ENCODE measurements at regions not wholly inside any gene's neighbourhood (a gene's known extent, or its start where the extent isn't known, plus 50 kb on each side); places are given as distances from the start of the nearest gene placed in this dataset.

GRCh38 chr13:30091035-30091434 lies 216.3 kb downstream of the KATNAL1 start:
- Mint-ChIP-seq H3K27ac (no peak overlapping the region), H3K36me3 (ENCODE audit: insufficient read depth) (peaks cover 2% of the 10 kb centered on the region), H3K4me3 (ENCODE audit: low read depth) (no peak overlapping the region), H3K27me3 (no peaks in the 10 kb centered on the region), H3K9me3 (ENCODE audit: low read depth) (no peaks in the 10 kb centered on the region), H3K4me1 (ENCODE audit: low read depth) (peaks cover 6% of the 10 kb centered on the region)
- no peak for DNase-seq (ENCODE audit: low spot score, unreplicated experiment)
- TF ChIP-seq CTCF (IDR thresholded peaks at IDR 0.05; ENCODE audit: unreplicated experiment) = no peak

GRCh38 chr13:30088312-30088855 lies 219.0 kb downstream of the KATNAL1 start:
- H3K36me3 Mint-ChIP-seq (ENCODE audit: insufficient read depth) = peaks cover 4% of the 10 kb centered on the region
- no peak for DNase-seq (ENCODE audit: low spot score, unreplicated experiment)
- no peak overlapping the region for H3K4me3 Mint-ChIP-seq (ENCODE audit: low read depth)
- no peaks in the 10 kb centered on the region for H3K27me3 Mint-ChIP-seq
- no peak for TF ChIP-seq CTCF (IDR thresholded peaks at IDR 0.05; ENCODE audit: unreplicated experiment)
- H3K9me3 Mint-ChIP-seq (ENCODE audit: low read depth) = peaks cover 13% of the 10 kb centered on the region
- H3K4me1 Mint-ChIP-seq (ENCODE audit: low read depth) = no peaks in the 10 kb centered on the region
- H3K27ac Mint-ChIP-seq = no peak overlapping the region

GRCh38 chr13:30085087-30085486 lies 222.3 kb downstream of the KATNAL1 start:
- no peak for TF ChIP-seq CTCF (IDR thresholded peaks at IDR 0.05; ENCODE audit: unreplicated experiment)
- H3K9me3 Mint-ChIP-seq (ENCODE audit: low read depth) = peaks cover 21% of the 10 kb centered on the region
- H3K36me3 Mint-ChIP-seq (ENCODE audit: insufficient read depth) = peaks cover 4% of the 10 kb centered on the region
- H3K4me3 Mint-ChIP-seq (ENCODE audit: low read depth) = no peak overlapping the region
- no peak for DNase-seq (ENCODE audit: low spot score, unreplicated experiment)
- H3K4me1 Mint-ChIP-seq (ENCODE audit: low read depth) = no peaks in the 10 kb centered on the region
- peaks cover 3% of the 10 kb centered on the region for H3K27me3 Mint-ChIP-seq
- no peak overlapping the region for H3K27ac Mint-ChIP-seq

- Mint-ChIP-seq H3K27ac (no peak overlapping the region), H3K4me1 (ENCODE audit: low read depth) (no peaks in the 10 kb centered on the region), H3K9me3 (ENCODE audit: low read depth) (peaks cover 21% of the 10 kb centered on the region), H3K36me3 (ENCODE audit: insufficient read depth) (peaks cover 4% of the 10 kb centered on the region), H3K4me3 (ENCODE audit: low read depth) (no peak overlapping the region), H3K27me3 (peaks cover 3% of the 10 kb centered on the region)
- no peak for TF ChIP-seq CTCF (IDR thresholded peaks at IDR 0.05; ENCODE audit: unreplicated experiment)
- DNase-seq (ENCODE audit: low spot score, unreplicated experiment) = no peak
These were observed 225.0 kb downstream of the KATNAL1 start for GRCh38 chr13:30082391-30082790.

GRCh38 chr13:30081331-30081730 lies 226.0 kb downstream of the KATNAL1 start:
- peaks cover 21% of the 10 kb centered on the region for H3K9me3 Mint-ChIP-seq (ENCODE audit: low read depth)
- H3K27me3 Mint-ChIP-seq = peaks cover 3% of the 10 kb centered on the region
- no peak for TF ChIP-seq CTCF (IDR thresholded peaks at IDR 0.05; ENCODE audit: unreplicated experiment)
- peaks cover 4% of the 10 kb centered on the region for H3K36me3 Mint-ChIP-seq (ENCODE audit: insufficient read depth)
- no peak overlapping the region for H3K27ac Mint-ChIP-seq
- no peak overlapping the region for H3K4me3 Mint-ChIP-seq (ENCODE audit: low read depth)
- H3K4me1 Mint-ChIP-seq (ENCODE audit: low read depth) = no peaks in the 10 kb centered on the region
- DNase-seq (ENCODE audit: low spot score, unreplicated experiment) = no peak
